Activated CD8-positive, alpha-beta memory T cell treated with anti-CD3 and anti-CD28 coated beads, Interleukin-2, amount 50 U/mL, for 48 hours (primary cell): ENCODE measurements at regions not wholly inside any gene's neighbourhood (a gene's known extent, or its start where the extent isn't known, plus 50 kb on each side); places are given as distances from the start of the nearest gene placed in this dataset.
"Not testable (repeated sequence)": the region's sequence is repeated elsewhere in the genome, so short reads cannot be mapped to it uniquely, and the experiment has no call there.

Source experiments
- DNase-seq: peaks from one replicate; pipeline ENCODE4 v3.0.0-alpha.2; 2020

- DNase-seq = peak; percentile 59
Observed at GRCh38 chr1:146401281-146401825, 172.5 kb upstream of the NOTCH2NLA start.

- DNase-seq = not testable (repeated sequence)
Observed at GRCh38 chr1:146400173-146401121, 171.6 kb upstream of the NOTCH2NLA start.

DNA sequence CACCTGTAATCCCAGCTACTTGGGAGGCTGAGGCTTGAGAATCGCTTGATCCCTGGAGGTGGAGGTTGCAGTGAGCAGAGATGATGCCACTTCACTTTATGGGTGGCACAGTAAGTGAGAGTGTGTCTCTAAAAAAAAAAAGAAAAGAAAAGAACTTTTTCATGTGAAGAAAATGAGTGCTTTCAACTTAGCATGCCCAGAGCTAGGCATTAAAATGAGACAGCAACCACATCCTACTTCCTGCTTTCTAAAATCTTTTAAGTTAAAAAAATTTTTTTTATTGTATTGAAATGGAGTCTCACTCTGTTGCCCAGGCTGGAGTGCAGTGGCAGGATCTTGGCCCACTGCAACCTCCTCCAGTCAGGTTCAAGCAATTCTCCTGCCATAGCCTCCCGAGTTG, 170.4 kb upstream of the NOTCH2NLA start:
- not testable (repeated sequence) for DNase-seq

- DNase-seq = not testable (repeated sequence)
Observed at GRCh38 chr1:146396801-146397200, 168.0 kb upstream of the NOTCH2NLA start.

DNA sequence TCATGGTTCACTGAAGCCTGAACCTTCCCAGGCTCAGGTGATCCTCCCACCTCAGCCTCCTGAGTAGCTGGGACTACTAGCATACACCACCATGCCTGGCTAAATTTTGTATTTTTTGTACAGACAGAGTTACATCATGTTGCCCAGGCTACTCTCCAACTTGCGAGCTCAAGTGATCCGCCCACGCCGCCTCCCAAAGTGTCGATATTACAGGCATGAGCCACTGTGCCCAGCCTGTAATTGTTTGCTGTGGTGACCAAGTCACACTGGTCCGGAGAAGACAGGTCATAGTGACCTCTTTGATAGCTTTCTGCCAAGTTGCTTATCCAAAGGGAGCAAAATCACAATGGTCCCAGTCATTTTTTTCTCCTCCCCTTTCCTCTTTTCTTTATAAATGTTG, 167.4 kb upstream of the NOTCH2NLA start:
- not testable (repeated sequence) for DNase-seq

- DNase-seq = not testable (repeated sequence)
Observed at GRCh38 chr1:146393796-146394195, 165.0 kb upstream of the NOTCH2NLA start.

DNA sequence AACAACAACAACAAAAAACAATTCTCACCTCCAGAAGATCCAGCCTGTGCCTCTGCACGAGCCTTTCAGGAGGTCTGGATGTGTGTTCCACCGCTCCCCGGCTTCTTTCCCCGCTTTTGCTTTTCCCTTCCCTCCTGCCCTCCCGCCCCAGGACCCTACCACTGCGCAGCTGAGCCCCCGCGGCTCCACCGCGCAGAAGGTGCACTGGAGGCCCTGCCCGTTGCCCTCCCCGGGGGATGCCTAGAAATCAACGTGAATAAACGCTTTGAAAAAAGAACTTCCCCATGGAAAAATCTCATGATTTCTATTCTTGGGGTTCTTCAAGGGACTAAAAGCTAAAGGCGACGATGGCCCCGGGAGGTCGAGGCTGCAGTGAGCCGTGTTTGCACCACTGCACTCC, 164.3 kb upstream of the NOTCH2NLA start:
- DNase-seq = not testable (repeated sequence)

DNA sequence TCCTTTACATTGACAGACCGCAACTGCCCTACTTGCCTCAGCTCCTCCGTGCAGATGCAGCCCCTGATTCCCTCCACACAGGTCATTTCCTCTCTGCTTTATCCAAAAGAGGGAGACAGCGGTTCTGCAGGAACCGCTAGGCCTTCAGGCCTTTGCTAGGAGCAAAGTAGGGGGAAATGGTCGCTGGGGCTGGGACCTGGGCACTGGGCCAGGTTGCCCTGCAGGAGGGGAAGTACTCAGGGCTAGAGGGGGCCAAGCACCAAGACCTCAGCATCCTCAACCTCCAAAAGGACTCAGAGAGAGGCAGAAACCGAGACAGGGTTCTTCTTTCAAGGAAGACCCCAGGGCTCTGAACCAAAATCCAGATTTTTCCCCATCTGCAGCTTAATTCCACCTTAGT, 160.4 kb upstream of the NOTCH2NLA start:
- DNase-seq = not testable (repeated sequence)

DNA sequence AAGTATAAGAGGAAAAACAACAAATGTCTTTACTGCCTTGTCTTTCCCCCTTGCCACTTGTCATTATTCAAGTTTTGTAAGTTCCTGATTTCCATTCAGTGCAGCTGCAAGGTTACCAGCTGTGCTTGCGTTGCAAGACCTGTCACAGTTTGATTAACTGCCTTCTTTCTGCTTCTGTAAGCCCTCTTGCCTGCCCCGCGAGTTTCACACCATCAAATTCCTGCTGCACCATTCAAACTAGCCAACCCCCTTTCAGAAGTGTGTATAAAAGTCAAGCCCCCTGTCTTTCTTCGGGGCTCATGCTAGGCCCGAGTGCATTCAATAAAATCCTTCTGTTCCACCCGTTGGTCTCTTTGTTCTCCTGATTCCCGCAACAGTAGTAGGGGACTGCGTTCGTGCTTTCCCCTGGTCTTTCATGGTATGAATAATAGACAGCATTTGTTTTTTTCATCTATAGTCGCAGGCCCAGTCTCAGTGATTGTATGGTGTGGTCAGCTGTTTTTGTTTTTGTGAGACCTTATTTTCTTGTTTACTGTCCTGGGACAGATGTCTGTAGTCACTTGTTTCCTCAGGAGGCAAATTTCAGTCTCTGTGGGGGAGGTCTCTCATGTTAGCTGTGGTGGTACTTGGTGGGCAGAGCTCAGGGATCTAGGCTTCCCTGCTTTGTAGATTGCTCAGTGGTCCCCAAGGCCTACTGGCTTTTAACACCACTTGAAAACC, 159.1 kb upstream of the NOTCH2NLA start:
- DNase-seq = peak; percentile 65

GRCh38 chr1:146386851-146387749, 158.3 kb upstream of the NOTCH2NLA start:
- peak; percentile 71 for DNase-seq

DNA sequence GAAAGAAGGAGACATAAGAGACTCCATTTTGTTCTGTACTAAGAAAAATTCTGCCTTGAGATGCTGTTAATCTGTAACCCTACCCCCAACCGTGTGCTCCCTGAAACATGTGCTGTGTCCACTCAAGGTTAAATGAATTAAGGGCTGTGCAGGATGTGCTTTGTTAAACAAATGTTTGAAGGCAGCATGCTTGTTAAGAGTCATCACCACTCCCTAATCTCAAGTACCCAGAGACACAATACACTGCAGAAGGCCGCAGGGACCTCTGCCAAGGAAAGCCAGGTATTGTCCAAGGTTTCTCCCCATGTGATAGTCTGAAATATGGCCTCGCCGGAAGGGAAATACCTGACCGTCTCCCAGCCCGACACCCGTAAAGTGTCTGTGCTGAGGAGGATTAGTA, 152.4 kb upstream of the NOTCH2NLA start:
- not testable (repeated sequence) for DNase-seq

- peak; percentile 86 for DNase-seq
Observed at GRCh38 chr1:146376708-146377496, 148.1 kb upstream of the NOTCH2NLA start.

DNA sequence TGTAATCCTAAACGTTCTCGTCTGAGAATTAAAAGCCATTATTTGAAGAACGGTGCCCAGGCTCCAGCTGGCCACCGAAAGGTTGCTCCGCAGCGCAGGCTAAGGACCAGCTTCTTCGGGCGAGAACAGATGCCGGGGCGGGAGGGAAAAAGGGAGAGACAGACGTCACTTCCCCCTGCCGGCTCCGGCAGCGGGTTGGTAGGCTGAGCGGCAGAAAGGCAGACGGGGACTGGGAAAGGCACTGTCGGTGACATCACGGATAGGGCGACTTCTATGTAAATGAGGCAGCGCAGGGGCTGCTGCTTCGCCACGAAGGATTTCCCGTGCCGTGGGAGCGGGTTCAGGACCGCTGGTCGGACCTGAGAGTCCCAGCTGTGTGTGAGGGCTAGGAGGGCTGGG, 147.5 kb upstream of the NOTCH2NLA start:
- DNase-seq = peak; percentile 85

GRCh38 chr1:146375108-146375507, 146.3 kb upstream of the NOTCH2NLA start:
- DNase-seq = not testable (repeated sequence)

GRCh38 chr1:146369940-146370339, 141.1 kb upstream of the NOTCH2NLA start:
- DNase-seq = peak; percentile 80

- not testable (repeated sequence) for DNase-seq
Observed at GRCh38 chr1:146355373-146355772, 126.6 kb upstream of the NOTCH2NLA start.

- not testable (repeated sequence) for DNase-seq
Observed at GRCh38 chr1:146326863-146327262, 98.0 kb upstream of the NOTCH2NLA start.

DNA sequence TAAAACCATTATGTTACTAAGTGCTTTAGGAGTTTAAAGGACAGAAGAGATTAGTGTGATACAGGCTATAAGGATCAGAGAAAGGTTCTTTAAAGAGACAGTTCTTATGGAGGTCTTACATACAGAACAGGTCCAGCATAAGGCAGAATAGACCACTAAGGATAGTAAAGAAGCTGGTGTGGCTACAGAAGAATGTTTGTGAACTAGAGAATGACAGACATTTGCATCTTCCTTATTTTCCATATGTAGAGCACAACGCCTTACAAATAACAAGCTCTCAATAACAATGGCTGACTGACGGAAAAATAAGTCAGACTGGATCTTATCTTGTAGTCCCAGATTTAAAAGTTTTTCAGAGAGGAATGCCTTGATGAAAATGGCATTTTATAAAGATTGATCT, 95.6 kb upstream of the NOTCH2NLA start:
- DNase-seq = not testable (repeated sequence)

DNA sequence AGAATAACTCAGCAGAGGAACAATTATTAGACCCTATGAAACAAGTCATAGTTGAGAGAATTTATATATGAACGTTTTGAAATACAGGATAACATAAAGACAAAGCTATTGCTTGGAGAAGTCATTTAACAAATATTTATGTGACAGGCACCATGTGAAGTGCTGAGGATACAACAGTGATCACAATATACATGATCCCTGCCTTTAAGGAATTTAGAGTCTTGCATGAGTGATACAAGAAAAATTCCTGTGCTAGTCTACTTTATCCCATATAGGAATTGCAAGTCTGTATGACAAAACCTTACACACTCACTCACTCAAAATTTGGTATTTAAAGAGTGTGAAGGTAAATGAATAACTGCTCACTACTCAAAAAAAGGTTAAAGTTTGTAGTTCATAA, 94.5 kb upstream of the NOTCH2NLA start:
- not testable (repeated sequence) for DNase-seq

DNA sequence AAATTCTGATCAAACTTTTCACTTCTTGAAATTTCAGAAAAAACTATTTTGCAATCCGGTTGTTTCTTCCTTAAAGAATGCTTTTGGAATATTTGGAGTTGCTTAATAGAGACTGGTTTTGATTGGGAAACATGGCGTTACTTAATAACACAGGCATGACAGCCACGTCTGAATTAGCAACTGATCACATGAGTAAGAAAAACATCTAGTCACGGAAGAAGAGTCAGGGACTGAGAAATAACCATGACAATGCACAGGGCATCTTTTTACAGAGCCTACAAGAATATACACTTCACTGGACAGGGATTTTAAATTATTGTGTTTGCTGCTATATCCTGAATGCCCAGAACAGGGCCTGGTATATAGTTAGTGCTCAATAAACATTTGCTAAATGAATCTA, 94.1 kb upstream of the NOTCH2NLA start:
- DNase-seq = not testable (repeated sequence)

DNA sequence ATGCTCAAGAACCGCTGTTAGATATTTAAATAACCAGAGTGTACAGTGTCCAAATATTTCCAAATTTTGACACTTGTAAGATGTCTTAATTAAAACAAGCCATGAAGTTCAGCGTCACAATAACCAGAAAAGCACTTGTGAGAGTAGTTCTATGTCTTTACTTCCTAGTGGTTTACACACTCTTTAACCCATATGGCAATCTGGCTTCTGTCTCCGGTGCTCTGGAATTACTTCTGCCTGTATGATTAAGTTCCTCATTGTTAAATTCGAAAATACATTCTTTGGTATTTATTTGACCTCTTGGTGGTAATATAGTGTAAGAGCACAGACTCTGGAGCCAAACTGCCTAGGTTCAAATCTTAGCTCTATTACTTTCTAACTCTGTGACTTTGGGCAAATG, 89.9 kb upstream of the NOTCH2NLA start:
- DNase-seq = not testable (repeated sequence)
